GM20000 (cell line): ENCODE measurements at regions not wholly inside any gene's neighbourhood (a gene's known extent, or its start where the extent isn't known, plus 50 kb on each side); places are given as distances from the start of the nearest gene placed in this dataset.
"Not testable (repeated sequence)": the region's sequence is repeated elsewhere in the genome, so short reads cannot be mapped to it uniquely, and the experiment has no call there.

Experiments used
- DNase-seq: peaks from one replicate; pipeline ENCODE4 v3.0.0; 2012; ENCODE audit warnings: low spot score
- CTCF ChIP-seq: IDR thresholded peaks from 2 replicates; pipeline ENCODE4 v1.5.1; 2012; ENCODE audit warnings: mild to moderate bottlenecking, control low read depth; ENCODE audit errors: extremely low read depth, missing control alignments

- no peak for DNase-seq
- TF ChIP-seq CTCF = no peak
Measured at GRCh38 chr20:26154224-26154623, 457.6 kb upstream of the ZNF337 start.

GRCh38 chr20:26135325-26136110, 438.9 kb upstream of the ZNF337 start:
- no peak for DNase-seq
- TF ChIP-seq CTCF = no peak

GRCh38 chr20:26134606-26135005, 438.0 kb upstream of the ZNF337 start:
- no peak for DNase-seq
- no peak for TF ChIP-seq CTCF

GRCh38 chr20:26133794-26134193, 437.1 kb upstream of the ZNF337 start:
- not testable (repeated sequence) for DNase-seq

- DNase-seq = not testable (repeated sequence)
Measured at GRCh38 chr20:26120920-26121319, 424.3 kb upstream of the ZNF337 start.

- DNase-seq = not testable (repeated sequence)
Measured at GRCh38 chr20:26094498-26094897, 397.8 kb upstream of the ZNF337 start.

- DNase-seq = not testable (repeated sequence)
Measured at GRCh38 chr20:26091921-26092320, 395.3 kb upstream of the ZNF337 start.

- DNase-seq = not testable (repeated sequence)
Measured at GRCh38 chr20:26086195-26086594, 389.5 kb upstream of the ZNF337 start.

- not testable (repeated sequence) for DNase-seq
Measured at GRCh38 chr20:26073972-26074371, 377.3 kb upstream of the ZNF337 start.

GRCh38 chr20:26059324-26059723, 362.7 kb upstream of the ZNF337 start:
- not testable (repeated sequence) for DNase-seq

- not testable (repeated sequence) for DNase-seq
Measured at GRCh38 chr20:26058446-26058845, 361.8 kb upstream of the ZNF337 start.

GRCh38 chr20:26057135-26057752, 360.6 kb upstream of the ZNF337 start:
- DNase-seq = not testable (repeated sequence)

- not testable (repeated sequence) for DNase-seq
Measured at GRCh38 chr20:26025792-26026191, 329.1 kb upstream of the ZNF337 start.

- not testable (repeated sequence) for DNase-seq
Measured at GRCh38 chr20:26010942-26011276, 314.3 kb upstream of the ZNF337 start.

- not testable (repeated sequence) for DNase-seq
Measured at GRCh38 chr20:26010224-26010941, 313.7 kb upstream of the ZNF337 start.

GRCh38 chr20:26009402-26010223, 313.0 kb upstream of the ZNF337 start:
- DNase-seq = peak; percentile 45

- DNase-seq = not testable (repeated sequence)
Measured at GRCh38 chr20:26008026-26008425, 311.4 kb upstream of the ZNF337 start.
